A549 (cell line): ENCODE measurements at regions not wholly inside any gene's neighbourhood (a gene's known extent, or its start where the extent isn't known, plus 50 kb on each side); places are given as distances from the start of the nearest gene placed in this dataset.

Source experiments
- BHLHE40 ChIP-seq: IDR thresholded peaks from 2 replicates; pipeline ENCODE4 v1.6.1; 2012; ENCODE audit warnings: low read depth, low read length, inconsistent platforms
- RAD21 ChIP-seq, 2 experiments: fragments of >200 bp in 1 of 2; sonication (Bioruptor Twin) in 1 of 2; formaldehyde crosslinking in 1 of 2; IDR thresholded peaks in 1 of 2; conservative IDR thresholded peaks in 1 of 2; 2 replicates in 1 of 2; 3 replicates in 1 of 2; pipeline ENCODE4 v1.6.1; 2012 to 2018; ENCODE audit warnings: inconsistent platforms in 1 of 2
- REST ChIP-seq: fragments of 200-600 bp; sonication (generic); IDR thresholded peaks from 2 replicates; pipeline ENCODE4 v1.6.1; 2016; ENCODE audit warnings: antibody characterized with exemption, mild to moderate bottlenecking, moderate library complexity
- ZNF302 ChIP-seq: fragments of 250-450 bp; sonication (Bioruptor Pico); IDR thresholded peaks from 2 replicates; pipeline ENCODE4 v1.9.0; 2021; ENCODE audit warnings: inconsistent platforms, mild to moderate bottlenecking, moderate library complexity

DNA sequence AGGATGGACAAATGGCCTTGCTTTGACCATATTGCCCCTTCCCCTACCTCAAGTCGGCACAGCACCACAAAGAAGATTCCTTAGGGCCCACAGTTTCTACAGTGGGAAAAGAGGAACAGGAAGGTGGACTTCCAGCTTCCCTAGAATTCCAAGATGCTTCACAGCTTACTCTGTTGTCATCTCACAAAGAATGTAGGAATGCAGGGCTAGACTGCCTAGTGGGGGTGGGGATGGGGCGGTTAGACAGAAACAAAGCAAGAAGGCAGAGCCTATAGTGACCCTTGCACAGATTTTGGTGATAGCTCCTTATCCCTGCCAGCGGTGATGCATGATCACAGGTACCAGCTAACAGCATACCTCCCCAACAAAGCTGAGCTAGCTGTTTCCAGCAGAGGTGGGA is 607.6 kb upstream of the MAN1A1 start:
- TF ChIP-seq RAD21 (conservative IDR thresholded peaks at IDR 0.05 in 1 of 2, IDR thresholded peaks at IDR 0.05 in 1 of 2) (no peak), ZNF302 (CRISPR knock-in tag) (no peak), BHLHE40 (no peak), REST (no peak)
